Left lung (tissue), 4 donors: ENCODE measurements at regions not wholly inside any gene's neighbourhood (a gene's known extent, or its start where the extent isn't known, plus 50 kb on each side); places are given as distances from the start of the nearest gene placed in this dataset.
"Not testable (repeated sequence)": the region's sequence is repeated elsewhere in the genome, so short reads cannot be mapped to it uniquely, and the experiment has no call there.

Experiments
- ATAC-seq: fragments of 200-7000 bp; cut with Tn5 transposase; one replicate; pipeline ENCODE4 v1.9.1; 2020; ENCODE audit warnings: moderate library complexity
- DNase-seq, 4 donors: peaks; one replicate each; pipeline ENCODE4 v3.0.0-alpha.2; 2013 to 2020
- H3K27ac ChIP-seq, 2 donors: fragments of 200-600 bp; sonication (generic) in 1 of 2; one replicate each; pipeline versions ENCODE4 v1.5.0 to v1.8.0; 2020 to 2021
- H3K27me3 ChIP-seq, 2 donors: fragments of 200-600 bp; sonication (generic) in 1 of 2; one replicate each; pipeline versions ENCODE4 v1.5.0 to v1.8.0; 2020 to 2021
- H3K36me3 ChIP-seq, 2 donors: fragments of 200-600 bp; sonication (generic) in 1 of 2; one replicate each; pipeline versions ENCODE4 v1.5.0 to v1.8.0; 2020 to 2021
- H3K4me1 ChIP-seq, 2 donors: fragments of 200-600 bp; one replicate each; pipeline ENCODE4 v1.8.0; 2021
- H3K4me3 ChIP-seq, 2 donors: fragments of 200-600 bp; sonication (generic) in 1 of 2; one replicate each; pipeline versions ENCODE4 v1.5.0 to v1.8.0; 2020 to 2021; ENCODE audit warnings: mild to moderate bottlenecking in 1 of 2
- H3K9me3 ChIP-seq, 2 donors: fragments of 200-600 bp; sonication (generic) in 1 of 2; one replicate each; pipeline versions ENCODE4 v1.5.0 to v1.8.0; 2020 to 2021
- CTCF ChIP-seq, 2 donors: fragments of 200-600 bp; sonication (generic) in 1 of 2; IDR thresholded peaks; one replicate each; pipeline versions ENCODE4 v1.5.0 to v1.8.0; 2021; ENCODE audit warnings: antibody characterized with exemption in 2 of 2
- intact Hi-C, 2 donors: fragments of 100-400 bp; cut with DNase I; formaldehyde crosslinking; loops; one replicate each; pipeline versions ENCODE4 v1.11.2 to v1.14.2; 2022
- donor health status: DM: no; HTN: yes; CAD: no.
- donor health status: DM: no; HTN: no; CAD: no.

GRCh38 chr2:223328578-223328977 is 273.6 kb downstream of the SCG2 start:
- TF ChIP-seq CTCF (IDR thresholded peaks at IDR 0.05) = no peak
- Histone ChIP-seq H3K36me3 (no peaks in the 10 kb centered on the region), H3K27me3 (no peaks in the 10 kb centered on the region), H3K27ac (no peak overlapping the region), H3K4me1 (no peaks in the 10 kb centered on the region), H3K9me3 (no peaks in the 10 kb centered on the region), H3K4me3 (no peak overlapping the region)
- intact Hi-C loops = no loop called here
- ATAC-seq = no peak
- DNase-seq = no peak

GRCh38 chr2:223330747-223331146 is 271.4 kb downstream of the SCG2 start:
- DNase-seq, ATAC-seq, H3K9me3 ChIP-seq, H3K4me1 ChIP-seq, H3K36me3 ChIP-seq, H3K27me3 ChIP-seq, intact Hi-C loops, H3K27ac ChIP-seq, H3K4me3 ChIP-seq: not testable (repeated sequence)

- intact Hi-C loops = no loop called here
- Histone ChIP-seq H3K4me1 (no peaks in the 10 kb centered on the region), H3K27ac (no peak overlapping the region), H3K4me3 (no peak overlapping the region), H3K9me3 (no peaks in the 10 kb centered on the region), H3K36me3 (no peaks in the 10 kb centered on the region), H3K27me3 (no peaks in the 10 kb centered on the region)
- DNase-seq = no peak
- no peak for TF ChIP-seq CTCF (IDR thresholded peaks at IDR 0.05)
- ATAC-seq = no peak
These were observed 264.1 kb downstream of the SCG2 start for GRCh38 chr2:223338016-223338415.

- no peak for DNase-seq
- Histone ChIP-seq H3K27me3 (no peaks in the 10 kb centered on the region), H3K27ac (no peak overlapping the region), H3K4me3 (no peak overlapping the region), H3K4me1 (no peaks in the 10 kb centered on the region), H3K9me3 (peaks cover 0 to 15% of the 10 kb centered on the region in 2 donors), H3K36me3 (no peaks in the 10 kb centered on the region)
- ATAC-seq = no peak
- TF ChIP-seq CTCF (IDR thresholded peaks at IDR 0.05) = no peak
- intact Hi-C loops = no loop called here
These were observed 245.1 kb downstream of the SCG2 start for GRCh38 chr2:223357076-223357475.

GRCh38 chr2:223363085-223363484 is 239.1 kb downstream of the SCG2 start:
- no peak overlapping the region for H3K27ac ChIP-seq
- H3K9me3 ChIP-seq = no peaks in the 10 kb centered on the region
- H3K4me1 ChIP-seq = no peaks in the 10 kb centered on the region
- DNase-seq (no peak), ATAC-seq (no peak)
- H3K27me3 ChIP-seq = no peaks in the 10 kb centered on the region
- no peaks in the 10 kb centered on the region for H3K36me3 ChIP-seq
- no peak for TF ChIP-seq CTCF (IDR thresholded peaks at IDR 0.05)
- H3K4me3 ChIP-seq = no peak overlapping the region
- intact Hi-C loops = no loop called here

- Histone ChIP-seq H3K36me3 (no peaks in the 10 kb centered on the region), H3K9me3 (no peaks in the 10 kb centered on the region), H3K27me3 (no peaks in the 10 kb centered on the region), H3K27ac (no peak overlapping the region), H3K4me1 (no peaks in the 10 kb centered on the region), H3K4me3 (no peak overlapping the region)
- ATAC-seq = no peak
- TF ChIP-seq CTCF (IDR thresholded peaks at IDR 0.05) = no peak
- no peak for DNase-seq
- intact Hi-C loops = no loop called here
These were observed 236.9 kb downstream of the SCG2 start for GRCh38 chr2:223365158-223365679.
